ENCODE measurements at regions not wholly inside any gene's neighbourhood (a gene's known extent, or its start where the extent isn't known, plus 50 kb on each side); places are given as distances from the start of the nearest gene placed in this dataset.

DNA sequence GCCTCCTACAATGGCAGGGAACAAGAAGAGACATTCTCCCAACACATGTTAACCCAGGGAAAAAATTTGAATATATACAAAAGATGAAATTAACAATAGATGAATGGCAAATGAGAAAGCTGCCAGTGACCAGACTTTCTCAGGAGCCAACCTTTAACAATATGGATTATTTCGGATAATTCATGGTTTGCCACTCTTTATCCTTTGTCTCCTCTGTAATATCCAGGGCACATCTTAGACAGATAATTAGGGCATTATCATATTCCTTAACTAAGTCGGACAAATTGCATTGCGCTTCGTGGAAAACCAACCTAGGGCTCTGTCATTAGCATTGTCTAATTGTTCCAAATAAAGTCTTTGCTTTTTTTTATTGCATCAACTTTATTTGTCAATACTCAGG, 97.3 kb downstream of the CDCA7 start:
- TF ChIP-seq ZNF70 (CRISPR knock-in tag; IDR thresholded peaks at IDR 0.05) (no peak), TCF4 (CRISPR knock-in tag; IDR thresholded peaks at IDR 0.05; ENCODE audit: borderline replicate concordance) (no peak), GLIS3 (CRISPR knock-in tag; IDR thresholded peaks at IDR 0.05) (no peak), ZFP30 (CRISPR knock-in tag; IDR thresholded peaks at IDR 0.05) (no peak), TOX (CRISPR knock-in tag; IDR thresholded peaks at IDR 0.05; ENCODE audit: borderline replicate concordance) (no peak), ISL1 (CRISPR knock-in tag; IDR thresholded peaks at IDR 0.05) (no peak), ARNTL (CRISPR knock-in tag; IDR thresholded peaks at IDR 0.05; ENCODE audit: borderline replicate concordance, low read depth) (no peak), ZNF565 (CRISPR knock-in tag; conservative IDR thresholded peaks at IDR 0.05; ENCODE audit: low read depth) (no peak)
- TF ChIP-seq, protein P1, sequence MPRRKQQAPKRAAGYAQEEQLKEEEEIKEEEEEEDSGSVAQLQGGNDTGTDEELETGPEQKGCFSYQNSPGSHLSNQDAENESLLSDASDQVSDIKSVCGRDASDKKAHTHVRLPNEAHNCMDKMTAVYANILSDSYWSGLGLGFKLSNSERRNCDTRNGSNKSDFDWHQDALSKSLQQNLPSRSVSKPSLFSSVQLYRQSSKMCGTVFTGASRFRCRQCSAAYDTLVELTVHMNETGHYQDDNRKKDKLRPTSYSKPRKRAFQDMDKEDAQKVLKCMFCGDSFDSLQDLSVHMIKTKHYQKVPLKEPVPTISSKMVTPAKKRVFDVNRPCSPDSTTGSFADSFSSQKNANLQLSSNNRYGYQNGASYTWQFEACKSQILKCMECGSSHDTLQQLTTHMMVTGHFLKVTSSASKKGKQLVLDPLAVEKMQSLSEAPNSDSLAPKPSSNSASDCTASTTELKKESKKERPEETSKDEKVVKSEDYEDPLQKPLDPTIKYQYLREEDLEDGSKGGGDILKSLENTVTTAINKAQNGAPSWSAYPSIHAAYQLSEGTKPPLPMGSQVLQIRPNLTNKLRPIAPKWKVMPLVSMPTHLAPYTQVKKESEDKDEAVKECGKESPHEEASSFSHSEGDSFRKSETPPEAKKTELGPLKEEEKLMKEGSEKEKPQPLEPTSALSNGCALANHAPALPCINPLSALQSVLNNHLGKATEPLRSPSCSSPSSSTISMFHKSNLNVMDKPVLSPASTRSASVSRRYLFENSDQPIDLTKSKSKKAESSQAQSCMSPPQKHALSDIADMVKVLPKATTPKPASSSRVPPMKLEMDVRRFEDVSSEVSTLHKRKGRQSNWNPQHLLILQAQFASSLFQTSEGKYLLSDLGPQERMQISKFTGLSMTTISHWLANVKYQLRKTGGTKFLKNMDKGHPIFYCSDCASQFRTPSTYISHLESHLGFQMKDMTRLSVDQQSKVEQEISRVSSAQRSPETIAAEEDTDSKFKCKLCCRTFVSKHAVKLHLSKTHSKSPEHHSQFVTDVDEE (CRISPR knock-in tag; IDR thresholded peaks at IDR 0.05), result no peak

Measured in SK-N-SH treated with all-trans-retinoic acid at 6 μM for 48 hours (cell line).